Islet precursor cell (in vitro differentiated cells): ENCODE measurements at regions not wholly inside any gene's neighbourhood (a gene's known extent, or its start where the extent isn't known, plus 50 kb on each side); places are given as distances from the start of the nearest gene placed in this dataset.
"Not testable (repeated sequence)": the region's sequence is repeated elsewhere in the genome, so short reads cannot be mapped to it uniquely, and the experiment has no call there.

ENCODE experiments used
- DNase-seq: peaks from one replicate; pipeline ENCODE4 v3.0.0-alpha.2; 2018

- DNase-seq: no peak
These were observed 129.3 kb upstream of the SLIT2 start for GRCh38 chr4:20122198-20122988.

- no peak for DNase-seq
These were observed 132.6 kb upstream of the SLIT2 start for GRCh38 chr4:20119141-20119540.

- no peak for DNase-seq
These were observed 142.3 kb upstream of the SLIT2 start for GRCh38 chr4:20109391-20109790.

- DNase-seq: no peak
These were observed 144.8 kb upstream of the SLIT2 start for GRCh38 chr4:20106921-20107320.

- no peak for DNase-seq
These were observed 149.9 kb upstream of the SLIT2 start for GRCh38 chr4:20101831-20102230.

- DNase-seq: no peak
These were observed 154.8 kb upstream of the SLIT2 start for GRCh38 chr4:20096911-20097310.

- DNase-seq: no peak
These were observed 155.7 kb upstream of the SLIT2 start for GRCh38 chr4:20095805-20096541.

GRCh38 chr4:20091781-20092180, 159.9 kb upstream of the SLIT2 start:
- DNase-seq: no peak

GRCh38 chr4:20087522-20087911, 164.2 kb upstream of the SLIT2 start:
- no peak for DNase-seq

GRCh38 chr4:20086799-20087521, 164.7 kb upstream of the SLIT2 start:
- DNase-seq: peak; percentile 58

- DNase-seq: no peak
These were observed 165.5 kb upstream of the SLIT2 start for GRCh38 chr4:20086067-20086798.

- no peak for DNase-seq
These were observed 166.1 kb upstream of the SLIT2 start for GRCh38 chr4:20085653-20086052.

GRCh38 chr4:20085156-20085555, 166.5 kb upstream of the SLIT2 start:
- DNase-seq: no peak

GRCh38 chr4:20084488-20084887, 167.2 kb upstream of the SLIT2 start:
- DNase-seq: no peak

GRCh38 chr4:20078644-20079043, 173.1 kb upstream of the SLIT2 start:
- no peak for DNase-seq

- DNase-seq: no peak
These were observed 176.3 kb upstream of the SLIT2 start for GRCh38 chr4:20075248-20075871.

GRCh38 chr4:20074450-20074849, 177.3 kb upstream of the SLIT2 start:
- DNase-seq: no peak

- DNase-seq: no peak
These were observed 185.8 kb upstream of the SLIT2 start for GRCh38 chr4:20065952-20066351.

- DNase-seq: not testable (repeated sequence)
These were observed 188.8 kb upstream of the SLIT2 start for GRCh38 chr4:20062857-20063256.

GRCh38 chr4:20062054-20062453, 189.7 kb upstream of the SLIT2 start:
- no peak for DNase-seq

GRCh38 chr4:20050768-20051167, 200.9 kb upstream of the SLIT2 start:
- DNase-seq: no peak

- no peak for DNase-seq
These were observed 201.8 kb upstream of the SLIT2 start for GRCh38 chr4:20049889-20050288.
